HG03575 (cell line): ENCODE measurements at regions not wholly inside any gene's neighbourhood (a gene's known extent, or its start where the extent isn't known, plus 50 kb on each side); places are given as distances from the start of the nearest gene placed in this dataset.

Experiments used
- ATAC-seq: cut with Tn5 transposase; IDR thresholded peaks from one replicate; pipeline ENCODE4 v1.9.1; 2021; ENCODE audit not compliant: unreplicated experiment, insufficient number of reproducible peaks, low FRiP score; ENCODE audit errors: extremely low read depth

GRCh38 chr2:18473241-18474181 is 86.9 kb downstream of the RDH14 start:
- ATAC-seq, result no peak

GRCh38 chr2:18467749-18468360 is 92.6 kb downstream of the RDH14 start:
- ATAC-seq, result no peak

GRCh38 chr2:18465979-18466378 is 94.5 kb downstream of the RDH14 start:
- ATAC-seq, result no peak

GRCh38 chr2:18464913-18465312 is 95.5 kb downstream of the RDH14 start:
- no peak for ATAC-seq

- ATAC-seq, result no peak
Measured at GRCh38 chr2:18456026-18456425, 104.4 kb downstream of the RDH14 start.

GRCh38 chr2:18455236-18455862 is 105.1 kb downstream of the RDH14 start:
- ATAC-seq, result no peak

- ATAC-seq, result no peak
Measured at GRCh38 chr2:18454692-18455235, 105.7 kb downstream of the RDH14 start.

GRCh38 chr2:18446715-18447114 is 113.7 kb downstream of the RDH14 start:
- ATAC-seq, result no peak

- no peak for ATAC-seq
Measured at GRCh38 chr2:18445433-18446320, 114.8 kb downstream of the RDH14 start.

- no peak for ATAC-seq
Measured at GRCh38 chr2:18444806-18445205, 115.6 kb downstream of the RDH14 start.

GRCh38 chr2:18441583-18441982 is 118.9 kb downstream of the RDH14 start:
- no peak for ATAC-seq

GRCh38 chr2:18440777-18441176 is 119.7 kb downstream of the RDH14 start:
- no peak for ATAC-seq

- no peak for ATAC-seq
Measured at GRCh38 chr2:18440141-18440661, 120.3 kb downstream of the RDH14 start.

- no peak for ATAC-seq
Measured at GRCh38 chr2:18439716-18440115, 120.7 kb downstream of the RDH14 start.

- ATAC-seq, result no peak
Measured at GRCh38 chr2:18437909-18438308, 122.5 kb downstream of the RDH14 start.

- ATAC-seq, result no peak
Measured at GRCh38 chr2:18436503-18437005, 123.9 kb downstream of the RDH14 start.

GRCh38 chr2:18435426-18436037 is 124.9 kb downstream of the RDH14 start:
- ATAC-seq, result no peak

GRCh38 chr2:18433872-18434271 is 126.6 kb downstream of the RDH14 start:
- no peak for ATAC-seq
